ENCODE measurements at regions not wholly inside any gene's neighbourhood (a gene's known extent, or its start where the extent isn't known, plus 50 kb on each side); places are given as distances from the start of the nearest gene placed in this dataset.

GRCh38 chr22:49129736-49130135, 697.9 kb downstream of the BRD1 start:
- Histone ChIP-seq H3K36me3 (ENCODE audit: control insufficient read depth, insufficient read depth, low read length) (no peaks in the 10 kb centered on the region), H3K4me3 (ENCODE audit: low read depth, low read length) (no peak overlapping the region), H3K27me3 (ENCODE audit: control insufficient read depth, insufficient read depth, low read length) (no peaks in the 10 kb centered on the region)
- ChIA-PET POLR2A (no interaction called here), CTCF (no interaction called here)
- no peak for TF ChIP-seq CTCF (IDR thresholded peaks at IDR 0.05; ENCODE audit: insufficient read depth, low read depth, low read length)
- DNase-seq (ENCODE audit: low read depth), result no peak

- POLR2A ChIA-PET, result no interaction called here
- no peaks in the 10 kb centered on the region for H3K27me3 ChIP-seq (ENCODE audit: control insufficient read depth, insufficient read depth, low read length)
- TF ChIP-seq CTCF (IDR thresholded peaks at IDR 0.05; ENCODE audit: insufficient read depth, low read depth, low read length), result no peak
- DNase-seq (ENCODE audit: low read depth), result no peak
- no peaks in the 10 kb centered on the region for H3K36me3 ChIP-seq (ENCODE audit: control insufficient read depth, insufficient read depth, low read length)
- CTCF ChIA-PET, result no interaction called here
- no peak overlapping the region for H3K4me3 ChIP-seq (ENCODE audit: low read depth, low read length)
These were observed 698.8 kb downstream of the BRD1 start for GRCh38 chr22:49128874-49129273.

- H3K4me3 ChIP-seq (ENCODE audit: low read depth, low read length), result no peak overlapping the region
- CTCF ChIA-PET, result no interaction called here
- TF ChIP-seq CTCF (IDR thresholded peaks at IDR 0.05; ENCODE audit: insufficient read depth, low read depth, low read length), result no peak
- POLR2A ChIA-PET, result no interaction called here
- no peaks in the 10 kb centered on the region for H3K27me3 ChIP-seq (ENCODE audit: control insufficient read depth, insufficient read depth, low read length)
- no peak for DNase-seq (ENCODE audit: low read depth)
- H3K36me3 ChIP-seq (ENCODE audit: control insufficient read depth, insufficient read depth, low read length), result no peaks in the 10 kb centered on the region
These were observed 703.1 kb downstream of the BRD1 start for GRCh38 chr22:49124608-49125007.

GRCh38 chr22:49123621-49124192, 704.0 kb downstream of the BRD1 start:
- H3K27me3 ChIP-seq (ENCODE audit: control insufficient read depth, insufficient read depth, low read length), result no peaks in the 10 kb centered on the region
- no peak for DNase-seq (ENCODE audit: low read depth)
- no peak overlapping the region for H3K4me3 ChIP-seq (ENCODE audit: low read depth, low read length)
- no peak for TF ChIP-seq CTCF (IDR thresholded peaks at IDR 0.05; ENCODE audit: insufficient read depth, low read depth, low read length)
- ChIA-PET CTCF (no interaction called here), POLR2A (no interaction called here)
- H3K36me3 ChIP-seq (ENCODE audit: control insufficient read depth, insufficient read depth, low read length), result no peaks in the 10 kb centered on the region

GRCh38 chr22:49119551-49119952, 708.1 kb downstream of the BRD1 start:
- DNase-seq (ENCODE audit: low read depth), result no peak
- no peak overlapping the region for H3K4me3 ChIP-seq (ENCODE audit: low read depth, low read length)
- CTCF ChIA-PET, result no interaction called here
- no peaks in the 10 kb centered on the region for H3K27me3 ChIP-seq (ENCODE audit: control insufficient read depth, insufficient read depth, low read length)
- TF ChIP-seq CTCF (IDR thresholded peaks at IDR 0.05; ENCODE audit: insufficient read depth, low read depth, low read length), result no peak
- no peaks in the 10 kb centered on the region for H3K36me3 ChIP-seq (ENCODE audit: control insufficient read depth, insufficient read depth, low read length)
- POLR2A ChIA-PET, result no interaction called here

All from BJ (cell line).